ENCODE measurements at regions not wholly inside any gene's neighbourhood (a gene's known extent, or its start where the extent isn't known, plus 50 kb on each side); places are given as distances from the start of the nearest gene placed in this dataset.

GRCh38 chr3:177960014-177960413 lies 576.2 kb upstream of the KCNMB2 start:
- Histone ChIP-seq H2AFZ (ENCODE audit: low read length) (no peak overlapping the region), H3F3A (ENCODE audit: low read depth) (no peaks in the 10 kb centered on the region), H3K79me2 (ENCODE audit: insufficient read depth, low read length) (no peaks in the 10 kb centered on the region), H3K9ac (ENCODE audit: low read depth, low read length, poor library complexity, severe bottlenecking) (no peak overlapping the region), H3K36me3 (ENCODE audit: insufficient read depth, low read length) (no peaks in the 10 kb centered on the region), H3K4me2 (ENCODE audit: low read depth, low read length, poor library complexity, severe bottlenecking) (no peak overlapping the region), H3K4me3 (ENCODE audit: low read length, poor library complexity, severe bottlenecking) (no peak overlapping the region), H4K20me1 (ENCODE audit: insufficient read depth, low read length, poor library complexity, severe bottlenecking) (no peaks in the 10 kb centered on the region), H3K9me2 (replicated peaks; ENCODE audit: low read depth, low read length) (no peaks in the 10 kb centered on the region), H3K9me3 (ENCODE audit: insufficient read depth, low read depth, low read length) (no peaks in the 10 kb centered on the region), H3K4me1 (ENCODE audit: insufficient read depth, low read length, poor library complexity, severe bottlenecking) (no peaks in the 10 kb centered on the region), H3K27me3 (ENCODE audit: insufficient read depth, low read length, poor library complexity, severe bottlenecking) (no peaks in the 10 kb centered on the region)
- TF ChIP-seq EZH2phosphoT487 (IDR thresholded peaks at IDR 0.05; ENCODE audit: borderline replicate concordance) (no peak), CTCF (conservative IDR thresholded peaks at IDR 0.05; ENCODE audit: low read length) (no peak)

GRCh38 chr3:177960722-177961121 lies 575.5 kb upstream of the KCNMB2 start:
- Histone ChIP-seq H3K27me3 (ENCODE audit: insufficient read depth, low read length, poor library complexity, severe bottlenecking) (no peaks in the 10 kb centered on the region), H3K36me3 (ENCODE audit: insufficient read depth, low read length) (no peaks in the 10 kb centered on the region), H3K9me2 (replicated peaks; ENCODE audit: low read depth, low read length) (no peaks in the 10 kb centered on the region), H3K9me3 (ENCODE audit: insufficient read depth, low read depth, low read length) (no peaks in the 10 kb centered on the region), H2AFZ (ENCODE audit: low read length) (no peak overlapping the region), H3F3A (ENCODE audit: low read depth) (no peaks in the 10 kb centered on the region), H3K4me2 (ENCODE audit: low read depth, low read length, poor library complexity, severe bottlenecking) (no peak overlapping the region), H3K79me2 (ENCODE audit: insufficient read depth, low read length) (no peaks in the 10 kb centered on the region), H3K4me1 (ENCODE audit: insufficient read depth, low read length, poor library complexity, severe bottlenecking) (no peaks in the 10 kb centered on the region), H3K9ac (ENCODE audit: low read depth, low read length, poor library complexity, severe bottlenecking) (no peak overlapping the region), H3K4me3 (ENCODE audit: low read length, poor library complexity, severe bottlenecking) (no peak overlapping the region), H4K20me1 (ENCODE audit: insufficient read depth, low read length, poor library complexity, severe bottlenecking) (no peaks in the 10 kb centered on the region)
- TF ChIP-seq EZH2phosphoT487 (IDR thresholded peaks at IDR 0.05; ENCODE audit: borderline replicate concordance), result no peak
- TF ChIP-seq CTCF (conservative IDR thresholded peaks at IDR 0.05; ENCODE audit: low read length), result no peak

- Histone ChIP-seq H3K4me2 (ENCODE audit: low read depth, low read length, poor library complexity, severe bottlenecking) (no peak overlapping the region), H3F3A (ENCODE audit: low read depth) (no peaks in the 10 kb centered on the region), H3K4me1 (ENCODE audit: insufficient read depth, low read length, poor library complexity, severe bottlenecking) (no peaks in the 10 kb centered on the region), H4K20me1 (ENCODE audit: insufficient read depth, low read length, poor library complexity, severe bottlenecking) (no peaks in the 10 kb centered on the region), H3K9me2 (replicated peaks; ENCODE audit: low read depth, low read length) (no peaks in the 10 kb centered on the region), H3K79me2 (ENCODE audit: insufficient read depth, low read length) (no peaks in the 10 kb centered on the region), H3K9ac (ENCODE audit: low read depth, low read length, poor library complexity, severe bottlenecking) (no peak overlapping the region), H3K9me3 (ENCODE audit: insufficient read depth, low read depth, low read length) (no peaks in the 10 kb centered on the region), H3K27me3 (ENCODE audit: insufficient read depth, low read length, poor library complexity, severe bottlenecking) (no peaks in the 10 kb centered on the region), H2AFZ (ENCODE audit: low read length) (no peak overlapping the region), H3K4me3 (ENCODE audit: low read length, poor library complexity, severe bottlenecking) (no peak overlapping the region), H3K36me3 (ENCODE audit: insufficient read depth, low read length) (no peaks in the 10 kb centered on the region)
- TF ChIP-seq CTCF (conservative IDR thresholded peaks at IDR 0.05; ENCODE audit: low read length), result no peak
- TF ChIP-seq EZH2phosphoT487 (IDR thresholded peaks at IDR 0.05; ENCODE audit: borderline replicate concordance), result no peak
These were observed 574.5 kb upstream of the KCNMB2 start for GRCh38 chr3:177961784-177962183.

All from Loucy (cell line).